ENCODE measurements at regions not wholly inside any gene's neighbourhood (a gene's known extent, or its start where the extent isn't known, plus 50 kb on each side); places are given as distances from the start of the nearest gene placed in this dataset.
"Not testable (repeated sequence)": the region's sequence is repeated elsewhere in the genome, so short reads cannot be mapped to it uniquely, and the experiment has no call there.

- no peak for DNase-seq (ENCODE audit: low read depth)
These were observed 1043.3 kb upstream of the CDH6 start for GRCh38 chr5:30150231-30150630.

GRCh38 chr5:30149526-30149925 lies 1044.0 kb upstream of the CDH6 start:
- no peak for DNase-seq (ENCODE audit: low read depth)

- no peak for DNase-seq (ENCODE audit: low read depth)
These were observed 1045.5 kb upstream of the CDH6 start for GRCh38 chr5:30147976-30148375.

DNA sequence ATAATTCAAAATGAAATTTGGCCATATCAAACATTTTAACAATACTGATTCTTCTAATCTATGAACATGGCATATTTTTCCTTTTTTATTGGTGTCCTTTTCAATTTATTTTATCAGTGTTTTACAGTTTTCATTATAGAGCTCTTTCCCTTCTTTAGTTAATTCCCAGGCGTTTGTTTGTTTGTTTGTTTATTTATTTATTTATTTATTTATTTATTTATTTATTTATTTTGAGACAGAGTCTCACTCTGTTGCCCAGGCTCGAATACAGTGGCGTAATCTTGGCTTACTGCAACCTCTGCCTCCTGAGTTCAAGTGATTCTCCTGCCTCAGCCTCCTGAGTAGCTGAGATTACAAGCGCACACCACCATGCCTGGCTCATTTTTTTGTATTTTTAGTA lies 1049.4 kb upstream of the CDH6 start:
- not testable (repeated sequence) for DNase-seq (ENCODE audit: low read depth)

DNA sequence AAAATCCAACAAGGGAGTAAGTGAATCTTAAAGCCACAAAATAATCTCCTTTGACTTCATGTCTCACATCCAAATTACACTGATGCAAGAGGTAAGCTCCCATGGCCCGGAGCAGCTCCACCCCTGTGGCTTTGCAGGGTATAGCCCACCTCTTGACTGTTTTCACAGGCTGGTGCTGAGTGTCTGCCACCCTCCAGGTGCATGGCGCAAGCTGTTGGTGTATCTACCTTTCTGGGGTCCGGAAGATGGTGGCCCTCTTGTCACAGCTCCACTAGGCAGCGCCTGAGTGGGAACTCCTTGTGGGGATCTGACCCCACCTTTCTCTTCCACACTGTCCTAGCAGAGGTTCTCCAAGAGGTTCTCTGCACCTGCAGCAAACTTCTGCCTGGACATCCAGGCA lies 1051.1 kb upstream of the CDH6 start:
- DNase-seq (ENCODE audit: low read depth), result no peak

- no peak for DNase-seq (ENCODE audit: low read depth)
These were observed 1072.4 kb upstream of the CDH6 start for GRCh38 chr5:30121043-30121442.

DNA sequence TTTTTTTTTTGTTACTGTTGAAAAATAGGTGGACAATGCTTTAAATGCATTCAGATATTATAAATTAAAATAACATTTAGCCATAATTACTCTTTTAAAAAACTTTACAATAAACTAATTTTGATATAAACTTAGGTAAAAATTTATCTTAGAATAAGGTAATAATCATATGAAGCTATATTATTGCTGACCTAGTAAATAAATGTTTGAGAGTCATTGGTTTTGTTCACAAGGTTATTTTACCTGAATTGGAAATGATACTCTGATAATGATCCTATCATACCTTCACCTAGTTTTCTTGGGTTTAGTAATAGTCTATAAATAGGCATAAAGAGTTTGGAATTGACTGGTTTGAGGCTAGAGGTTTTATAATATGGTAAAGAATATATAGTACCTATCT lies 1076.4 kb upstream of the CDH6 start:
- no peak for DNase-seq (ENCODE audit: low read depth)

DNA sequence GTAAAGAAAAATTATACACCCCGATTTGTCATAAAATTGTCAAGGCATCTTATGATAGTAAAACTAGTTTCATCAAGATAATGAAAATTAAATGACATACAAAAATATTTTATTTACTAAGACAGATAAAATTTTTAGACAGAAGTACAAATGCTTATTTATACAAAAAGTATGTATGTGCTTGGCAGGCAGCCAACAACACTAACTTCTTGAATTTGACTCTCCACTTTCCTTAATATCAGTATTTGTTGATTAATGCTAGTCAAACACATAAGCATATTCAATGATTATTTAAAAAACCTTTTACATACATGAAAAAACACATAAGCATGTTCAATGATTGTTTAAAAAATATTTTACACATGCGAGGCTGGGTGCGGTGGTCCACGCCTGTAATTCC lies 1079.9 kb upstream of the CDH6 start:
- DNase-seq (ENCODE audit: low read depth), result no peak

DNA sequence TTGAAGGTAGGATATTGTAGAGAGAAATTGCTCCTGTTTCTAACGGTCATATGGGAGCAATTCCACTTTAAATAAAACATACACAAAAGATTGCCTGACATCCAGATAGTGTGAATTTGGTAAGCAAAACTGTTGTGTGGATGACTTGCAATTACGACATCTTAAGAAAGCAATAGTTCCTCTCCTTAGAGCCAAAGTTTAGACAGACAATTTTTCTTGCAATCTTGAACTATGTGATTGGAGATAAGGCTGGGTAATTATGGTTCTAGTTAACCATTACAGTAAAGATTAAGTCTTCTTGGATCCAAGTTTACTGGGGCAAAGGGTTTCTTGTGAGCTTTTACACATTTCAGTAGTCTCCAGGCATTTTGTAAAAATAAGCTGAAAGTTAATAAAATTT lies 1080.6 kb upstream of the CDH6 start:
- no peak for DNase-seq (ENCODE audit: low read depth)

DNA sequence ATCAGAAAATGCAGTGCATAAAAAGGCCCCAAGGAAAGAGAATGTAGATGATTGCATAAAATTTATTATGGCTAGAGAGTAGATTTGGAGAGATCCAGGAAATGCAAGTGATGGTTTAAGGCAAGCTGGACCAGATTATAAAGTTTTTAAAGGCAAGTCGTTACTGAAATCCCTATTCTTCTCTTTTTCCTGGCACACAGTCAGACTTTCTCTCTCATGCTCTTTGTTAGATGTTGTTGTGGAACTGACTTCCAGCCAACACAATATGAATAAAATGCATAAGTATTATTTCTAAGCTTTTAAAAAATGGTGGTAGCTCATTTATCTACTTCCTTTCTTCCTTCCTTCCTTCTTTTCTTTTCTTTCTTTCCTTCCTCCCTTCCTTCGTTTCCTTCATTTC lies 1085.4 kb upstream of the CDH6 start:
- no peak for DNase-seq (ENCODE audit: low read depth)

- no peak for DNase-seq (ENCODE audit: low read depth)
These were observed 1086.9 kb upstream of the CDH6 start for GRCh38 chr5:30106596-30106995.

DNA sequence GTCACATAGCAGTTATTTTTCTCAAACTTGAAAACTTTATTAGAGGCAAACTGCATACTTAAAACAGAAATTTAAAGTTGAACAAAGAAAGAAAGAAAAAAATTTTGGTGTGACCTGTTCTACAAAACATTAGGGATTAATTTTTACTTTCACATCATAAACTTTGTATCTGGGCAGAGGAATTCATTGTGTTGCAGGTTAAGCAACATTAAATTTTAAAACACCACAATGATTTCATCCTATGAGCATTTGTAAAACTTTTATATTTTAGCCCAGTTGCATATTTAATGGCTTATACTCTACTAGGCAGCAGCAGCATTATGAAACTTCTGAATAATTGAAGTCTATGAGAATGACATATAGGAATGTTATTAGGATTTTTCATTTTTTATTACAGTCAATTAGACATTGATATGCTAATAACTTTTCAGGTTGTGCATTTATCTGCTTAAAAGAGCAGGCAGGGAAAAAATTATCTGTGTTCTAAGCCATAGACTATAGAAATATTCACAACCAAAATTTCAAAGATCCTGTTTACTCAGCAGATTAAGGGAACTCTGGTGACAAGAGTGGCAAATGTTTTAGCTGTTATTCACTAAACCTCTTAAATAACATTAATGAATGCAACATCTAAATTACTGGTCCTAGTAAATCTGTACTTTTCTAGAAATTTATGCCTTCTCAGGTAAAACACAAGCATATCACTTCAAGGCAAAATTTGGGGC lies 1088.5 kb upstream of the CDH6 start:
- no peak for DNase-seq (ENCODE audit: low read depth)

DNA sequence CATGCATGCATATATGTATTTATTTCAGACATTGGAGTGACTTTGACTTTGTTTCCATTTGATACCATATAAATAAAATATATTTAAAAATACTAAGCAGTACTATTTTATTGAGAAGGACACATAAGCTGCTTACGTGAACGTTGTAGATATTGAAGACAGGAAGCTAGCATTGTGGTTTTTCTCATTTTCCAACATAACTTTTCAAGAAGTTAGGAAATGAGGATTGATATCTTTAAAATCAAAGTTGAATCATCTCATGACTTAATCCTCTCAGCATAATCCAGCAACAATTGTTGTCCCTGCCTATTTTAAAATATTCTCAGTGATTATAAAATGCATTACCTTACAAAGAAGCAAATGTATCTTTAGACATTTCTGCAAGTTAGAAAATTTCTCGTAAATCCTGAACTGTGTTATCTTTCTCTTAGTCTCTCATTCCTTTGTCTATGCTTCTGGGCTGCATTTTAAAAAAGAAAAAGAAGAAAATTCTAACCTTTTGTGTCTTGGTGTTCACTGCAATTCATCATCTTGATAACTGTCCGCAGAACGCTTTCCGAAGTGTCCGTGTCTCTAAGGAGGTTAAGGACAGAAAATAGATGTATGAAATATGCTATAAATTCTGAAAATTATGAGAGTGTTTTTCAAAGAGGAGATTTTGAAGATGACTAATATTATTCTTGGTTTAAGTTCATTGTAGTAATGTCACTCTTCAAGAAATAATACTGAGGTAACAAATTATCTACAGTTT lies 1089.9 kb upstream of the CDH6 start:
- no peak for DNase-seq (ENCODE audit: low read depth)

- DNase-seq (ENCODE audit: low read depth), result peak; percentile 7
These were observed 1090.4 kb upstream of the CDH6 start for GRCh38 chr5:30103052-30103451.

GRCh38 chr5:30102185-30102584 lies 1091.3 kb upstream of the CDH6 start:
- no peak for DNase-seq (ENCODE audit: low read depth)

GRCh38 chr5:30100929-30101328 lies 1092.6 kb upstream of the CDH6 start:
- DNase-seq (ENCODE audit: low read depth), result no peak

DNA sequence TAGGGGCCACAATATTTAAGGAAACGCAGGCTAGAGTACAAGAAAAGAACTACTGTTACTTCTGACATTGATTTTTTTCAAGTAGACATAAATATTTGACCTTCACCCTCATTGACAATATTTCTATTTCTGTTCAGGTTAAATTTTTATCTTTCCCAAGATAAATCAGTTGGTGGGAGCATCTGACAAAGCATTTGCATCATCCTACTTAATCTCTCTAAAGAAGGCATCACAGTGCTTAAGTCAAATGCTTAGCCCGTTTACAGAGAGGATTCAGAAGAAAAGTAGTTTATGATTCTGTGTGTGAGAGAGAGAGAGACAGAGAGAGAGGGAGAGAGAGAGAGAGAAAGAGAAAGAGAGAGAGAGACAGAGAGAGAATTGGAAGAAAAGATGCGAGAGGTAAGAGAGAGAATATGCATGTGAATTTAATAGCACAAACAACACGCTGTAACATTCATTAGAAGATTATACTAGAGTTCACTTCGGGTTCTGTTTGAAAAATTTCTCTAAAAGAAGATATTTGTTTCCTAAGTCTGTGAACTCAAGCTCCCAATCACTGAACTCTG lies 1093.3 kb upstream of the CDH6 start:
- no peak for DNase-seq (ENCODE audit: low read depth)

GRCh38 chr5:30099634-30100033 lies 1093.9 kb upstream of the CDH6 start:
- peak; percentile 0 for DNase-seq (ENCODE audit: low read depth)

GRCh38 chr5:30098940-30099339 lies 1094.5 kb upstream of the CDH6 start:
- DNase-seq (ENCODE audit: low read depth), result no peak

DNA sequence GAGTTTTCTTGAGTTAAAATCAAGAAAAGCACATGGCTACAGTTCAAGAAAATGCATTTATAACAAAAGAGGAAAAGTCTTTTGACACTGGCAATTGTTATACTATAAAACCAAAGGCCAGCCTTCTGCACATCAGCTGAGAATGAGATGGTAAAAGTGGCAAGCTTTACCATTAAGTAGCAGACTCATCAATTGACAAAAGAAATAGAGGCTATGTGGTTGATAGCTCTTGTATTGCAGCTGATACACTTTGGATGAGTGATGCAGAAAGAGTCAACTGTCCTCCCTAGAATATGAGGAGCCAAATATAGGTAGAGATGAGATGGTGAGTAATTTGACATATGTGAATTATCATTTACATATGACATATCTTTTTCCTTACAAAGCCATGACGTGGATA lies 1100.9 kb upstream of the CDH6 start:
- no peak for DNase-seq (ENCODE audit: low read depth)

- no peak for DNase-seq (ENCODE audit: low read depth)
These were observed 1123.8 kb upstream of the CDH6 start for GRCh38 chr5:30069441-30070263.

DNA sequence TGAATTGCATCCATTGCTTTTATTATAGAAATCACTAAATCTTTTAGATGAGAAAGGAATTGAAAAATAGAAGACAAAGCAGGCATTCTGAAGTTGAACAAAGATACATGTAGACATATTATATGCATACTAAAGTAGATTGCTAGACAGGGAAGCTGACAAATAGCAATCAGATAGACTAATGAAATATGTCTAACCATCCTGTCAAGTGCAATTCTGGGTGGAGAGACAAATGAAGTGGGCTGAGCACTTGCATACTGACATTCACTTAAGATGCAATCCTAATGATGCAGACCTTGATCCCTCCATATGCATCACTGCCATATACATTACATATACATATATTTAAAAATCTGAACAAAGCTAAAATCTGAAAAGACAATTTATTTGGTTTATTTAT lies 1130.0 kb upstream of the CDH6 start:
- DNase-seq (ENCODE audit: low read depth), result no peak

- DNase-seq (ENCODE audit: low read depth), result no peak
These were observed 1141.5 kb upstream of the CDH6 start for GRCh38 chr5:30051976-30052375.

All from stromal cell of bone marrow (primary cell).